Heart left ventricle (tissue), 16 donors: ENCODE measurements at regions not wholly inside any gene's neighbourhood (a gene's known extent, or its start where the extent isn't known, plus 50 kb on each side); places are given as distances from the start of the nearest gene placed in this dataset.

Experiments used
- ATAC-seq, 4 donors: fragments of 200-7000 bp; cut with Tn5 transposase; one replicate each; pipeline ENCODE4 v1.9.1; 2020 to 2022; ENCODE audit warnings: moderate library complexity in 4 of 4, mild to moderate bottlenecking in 3 of 4, moderate number of reproducible peaks in 1 of 4
- DNase-seq, 5 donors: peaks; one replicate each; pipeline ENCODE4 v3.0.0-alpha.2; 2020
- H3K27ac ChIP-seq, 12 donors: fragments of 200-600 bp; sonication (generic) in 4 of 12; one replicate each; pipeline versions ENCODE4 v1.5.0 to v1.8.0; 2016 to 2022; ENCODE audit warnings: mild to moderate bottlenecking in 2 of 12
- H3K27me3 ChIP-seq, 9 donors: fragments of 200-600 bp; sonication (generic) in 2 of 9; one replicate each; pipeline versions ENCODE4 v1.5.1 to v1.8.0; 2016 to 2022; ENCODE audit warnings: mild to moderate bottlenecking in 3 of 9
- H3K36me3 ChIP-seq, 9 donors: fragments of 200-600 bp; sonication (generic) in 2 of 9; one replicate each; pipeline versions ENCODE4 v1.5.0 to v1.8.0; 2018 to 2022; ENCODE audit warnings: mild to moderate bottlenecking in 2 of 9
- H3K4me1 ChIP-seq, 12 donors: fragments of 200-600 bp; sonication (generic) in 4 of 12; one replicate each; pipeline versions ENCODE4 v1.5.0 to v1.8.0; 2016 to 2022; ENCODE audit warnings: mild to moderate bottlenecking in 3 of 12
- H3K4me3 ChIP-seq, 12 donors: fragments of 200-600 bp; sonication (generic) in 4 of 12; one replicate each; pipeline versions ENCODE4 v1.5.0 to v1.8.0; 2017 to 2022; ENCODE audit warnings: mild to moderate bottlenecking in 9 of 12, moderate library complexity in 4 of 12
- H3K9me3 ChIP-seq, 12 donors: fragments of 200-600 bp; sonication (generic) in 4 of 12; one replicate each; pipeline versions ENCODE4 v1.5.0 to v1.8.0; 2016 to 2022; ENCODE audit warnings: mild to moderate bottlenecking in 1 of 12
- CTCF ChIP-seq, 12 donors: fragments of 200-600 bp; sonication (generic) in 4 of 12; IDR thresholded peaks; one replicate each; pipeline versions ENCODE4 v1.5.0 to v1.8.0; 2018 to 2022; ENCODE audit warnings: antibody characterized with exemption in 12 of 12, mild to moderate bottlenecking in 5 of 12
- POLR2A ChIP-seq, 2 donors: fragments of 450-650 bp; IDR thresholded peaks; one replicate each; pipeline ENCODE4 v1.6.1; 2017; ENCODE audit warnings: antibody characterized with exemption in 2 of 2, mild to moderate bottlenecking in 2 of 2, moderate library complexity in 2 of 2
- WGBS, 4 donors: extraction: QIAGEN DNeasy Blood & Tissue Kit in 2 of 4; methylation state at CpG; one replicate each; pipeline versions ENCODE4 v1.1.5 to v1.1.7; 2013 to 2018; 5-methylcytosine and 5-hydroxymethylcytosine counted together
- intact Hi-C, 10 donors: fragments of 100-400 bp; cut with DNase I; formaldehyde crosslinking; loops; one replicate each; pipeline versions ENCODE4 v1.11.1 to v1.14.2; 2022
- donor health status: ischemic (EF 13 %, LVEDD 7.1; RV severe dilation, severe dysfunction).
- donor health status: healthy with polysubstance abuse.
- donor health status: DM: no; HTN: yes; CAD: no.
- donor health status: DM: no; HTN: no; CAD: no.
- donor health status: ischemic (EF 25% LVEDD 6.9; RV normal size, moderate dysfunction).
- donor health status: ischemic (EF 25% LVEDD 5.7; RV mildly dilated, moderate dysfunction).
- donor health status: healthy.
- donor health status: DM: yes; HTN: yes; CAD: no.
- donor health status: ischemic (EF 35%, LVEDD 5.7; RV mildly dilated, moderate dysfunction).
- donor health status: nonischemic (EF 11% LVEDD 7.7; RV severe dilation, severe dysfunction).
- donor health status: DM: yes; HTN: yes; CAD: no.
- donor health status: PGD.
- donor health status: ischemic (EF 29% LVEDD 5.4; RV normal size, mild dysfunction).
- donor health status: nonischemic (EF 23%, LVEDD 6.1; RV moderate dilation, normal function).

GRCh38 chr20:62570897-62571668, 71.2 kb upstream of the SLCO4A1 start:
- H3K9me3 ChIP-seq: no peaks in the 10 kb centered on the region
- intact Hi-C loops: loop anchor here in 3 of 10 donors (10.0 kb wide), 2 partner anchors 56 to 64 kb away; no protein-coding TSS in a partner anchor
- peaks cover 0 to 21% (median 9%) of the 10 kb centered on the region in 9 donors for H3K27me3 ChIP-seq
- H3K4me3 ChIP-seq: no peak overlapping the region
- H3K4me1 ChIP-seq: peaks cover 0 to 17% (median 0%) of the 10 kb centered on the region in 12 donors
- TF ChIP-seq POLR2A (IDR thresholded peaks at IDR 0.05): no peak
- TF ChIP-seq CTCF (IDR thresholded peaks at IDR 0.05): no peak
- ATAC-seq: peak; percentile 27 to 39 (median 32)
- peaks cover 0 to 18% (median 0%) of the 10 kb centered on the region in 9 donors for H3K36me3 ChIP-seq
- DNase-seq: peak in 1 of 5 donors; percentile 75
- peak overlapping the region in 1 of 12 donors; percentile 36 for H3K27ac ChIP-seq
- 55 to 67% (median 61%) methylated on average over 11 to 12 of the region's 12 CpGs for WGBS, 4 donors

- Histone ChIP-seq H3K27me3 (peaks cover 0 to 28% (median 9%) of the 10 kb centered on the region in 9 donors), H3K4me1 (peaks cover 0 to 17% (median 0%) of the 10 kb centered on the region in 12 donors), H3K36me3 (peaks cover 0 to 12% (median 0%) of the 10 kb centered on the region in 9 donors), H3K4me3 (no peak overlapping the region), H3K27ac (peak overlapping the region in 1 of 12 donors; percentile 26), H3K9me3 (no peaks in the 10 kb centered on the region)
- no peak for DNase-seq
- intact Hi-C loops: loop anchor here in 3 of 10 donors (10.0 kb wide), 2 partner anchors 57 to 63 kb away; no protein-coding TSS in a partner anchor
- 58 to 71% (median 62%) methylated on average over 9 of the region's 9 CpGs for WGBS, 4 donors
- ATAC-seq: peak; percentile 20 to 46 (median 33)
- TF ChIP-seq CTCF (IDR thresholded peaks at IDR 0.05) (peak in 1 of 12 donors; percentile 7), POLR2A (IDR thresholded peaks at IDR 0.05) (peak in 1 of 2 donors; percentile 12)
These were observed 70.5 kb upstream of the SLCO4A1 start for GRCh38 chr20:62571669-62572344.

- ATAC-seq (no peak), DNase-seq (no peak)
- H3K4me3 ChIP-seq: no peak overlapping the region
- H3K36me3 ChIP-seq: no peaks in the 10 kb centered on the region
- peaks cover 0 to 24% (median under 1%) of the 10 kb centered on the region in 12 donors for H3K4me1 ChIP-seq
- no peaks in the 10 kb centered on the region for H3K9me3 ChIP-seq
- WGBS, 4 donors: 35 to 63% (median 52%) methylated on average over 5 to 15 of the region's 15 CpGs
- no peak overlapping the region for H3K27ac ChIP-seq
- TF ChIP-seq CTCF (IDR thresholded peaks at IDR 0.05) (no peak), POLR2A (IDR thresholded peaks at IDR 0.05) (no peak)
- peaks cover 0 to 40% (median 13%) of the 10 kb centered on the region in 9 donors for H3K27me3 ChIP-seq
- intact Hi-C loops: loop anchor here in 3 of 10 donors (10.0 kb wide), 2 partner anchors 58 to 62 kb away; no protein-coding TSS in a partner anchor
These were observed 69.3 kb upstream of the SLCO4A1 start for GRCh38 chr20:62572980-62573379.

GRCh38 chr20:62573817-62574216, 68.5 kb upstream of the SLCO4A1 start:
- intact Hi-C loops: loop anchor here in 3 of 10 donors (10.0 kb wide), 2 partner anchors 59 to 61 kb away; no protein-coding TSS in a partner anchor
- peaks cover 0 to 24% (median 1%) of the 10 kb centered on the region in 12 donors for H3K4me1 ChIP-seq
- H3K36me3 ChIP-seq: no peaks in the 10 kb centered on the region
- WGBS, 4 donors: 45 to 53% (median 46%) methylated on average over 3 of the region's 3 CpGs
- no peaks in the 10 kb centered on the region for H3K9me3 ChIP-seq
- peaks cover 0 to 48% (median 21%) of the 10 kb centered on the region in 9 donors for H3K27me3 ChIP-seq
- TF ChIP-seq CTCF (IDR thresholded peaks at IDR 0.05) (no peak), POLR2A (IDR thresholded peaks at IDR 0.05) (no peak)
- DNase-seq (no peak), ATAC-seq (no peak)
- H3K27ac ChIP-seq: no peak overlapping the region
- H3K4me3 ChIP-seq: no peak overlapping the region
